ENCODE measurements at regions not wholly inside any gene's neighbourhood (a gene's known extent, or its start where the extent isn't known, plus 50 kb on each side); places are given as distances from the start of the nearest gene placed in this dataset.

GRCh38 chr9:73701415-73702057, 549.9 kb downstream of the ANXA1 start:
- H3K27ac ChIP-seq: no peak overlapping the region
- TF ChIP-seq ZFX (IDR thresholded peaks at IDR 0.05): no peak
- TF ChIP-seq, protein P1, sequence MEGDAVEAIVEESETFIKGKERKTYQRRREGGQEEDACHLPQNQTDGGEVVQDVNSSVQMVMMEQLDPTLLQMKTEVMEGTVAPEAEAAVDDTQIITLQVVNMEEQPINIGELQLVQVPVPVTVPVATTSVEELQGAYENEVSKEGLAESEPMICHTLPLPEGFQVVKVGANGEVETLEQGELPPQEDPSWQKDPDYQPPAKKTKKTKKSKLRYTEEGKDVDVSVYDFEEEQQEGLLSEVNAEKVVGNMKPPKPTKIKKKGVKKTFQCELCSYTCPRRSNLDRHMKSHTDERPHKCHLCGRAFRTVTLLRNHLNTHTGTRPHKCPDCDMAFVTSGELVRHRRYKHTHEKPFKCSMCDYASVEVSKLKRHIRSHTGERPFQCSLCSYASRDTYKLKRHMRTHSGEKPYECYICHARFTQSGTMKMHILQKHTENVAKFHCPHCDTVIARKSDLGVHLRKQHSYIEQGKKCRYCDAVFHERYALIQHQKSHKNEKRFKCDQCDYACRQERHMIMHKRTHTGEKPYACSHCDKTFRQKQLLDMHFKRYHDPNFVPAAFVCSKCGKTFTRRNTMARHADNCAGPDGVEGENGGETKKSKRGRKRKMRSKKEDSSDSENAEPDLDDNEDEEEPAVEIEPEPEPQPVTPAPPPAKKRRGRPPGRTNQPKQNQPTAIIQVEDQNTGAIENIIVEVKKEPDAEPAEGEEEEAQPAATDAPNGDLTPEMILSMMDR (conservative IDR thresholded peaks at IDR 0.05): no peak

DNA sequence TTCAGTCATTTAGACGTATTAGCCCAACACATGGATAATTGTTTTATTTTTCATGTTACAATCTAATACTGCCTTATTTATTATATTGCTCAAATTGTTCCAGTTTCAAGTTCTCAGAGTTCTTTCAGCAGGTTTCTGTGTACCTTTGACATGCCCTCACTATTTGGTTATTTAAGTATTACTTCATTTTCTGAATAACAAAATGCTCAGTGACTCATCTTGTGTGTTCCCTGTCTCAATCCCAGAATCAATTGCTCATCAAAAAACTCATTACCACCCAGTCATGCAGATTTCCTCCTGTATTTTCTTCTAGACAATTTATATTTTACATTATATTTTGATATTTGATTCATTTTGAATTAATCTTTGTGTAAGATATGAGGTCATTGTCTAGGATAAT, 562.6 kb downstream of the ANXA1 start:
- TF ChIP-seq, protein P1 (conservative IDR thresholded peaks at IDR 0.05): no peak
- no peak for TF ChIP-seq ZFX (IDR thresholded peaks at IDR 0.05)
- H3K27ac ChIP-seq: no peak overlapping the region

DNA sequence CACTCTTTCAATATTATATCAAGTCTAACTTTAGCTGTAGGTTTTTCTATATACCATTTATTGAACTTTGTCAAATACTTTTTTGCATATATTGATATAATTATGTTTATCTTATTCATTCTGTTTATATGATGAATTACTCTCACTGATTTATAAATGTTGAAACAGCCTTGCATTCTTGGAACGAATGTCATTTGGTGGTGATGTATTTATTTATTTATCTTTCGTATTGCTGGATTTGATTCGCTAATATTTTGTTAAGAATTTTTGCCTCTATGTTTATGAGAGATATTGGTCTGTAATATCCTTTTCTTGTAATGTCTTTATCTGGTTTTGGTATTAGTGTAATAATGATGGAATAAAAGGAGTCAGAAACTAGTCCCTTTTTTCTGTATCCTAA, 563.9 kb downstream of the ANXA1 start:
- TF ChIP-seq, protein P1 (conservative IDR thresholded peaks at IDR 0.05): no peak
- no peak for TF ChIP-seq ZFX (IDR thresholded peaks at IDR 0.05)

GRCh38 chr9:73719660-73720059, 568.0 kb downstream of the ANXA1 start:
- no peak overlapping the region for H3K27ac ChIP-seq
- TF ChIP-seq ZFX (IDR thresholded peaks at IDR 0.05): no peak
- TF ChIP-seq, protein P1 (conservative IDR thresholded peaks at IDR 0.05): no peak

More for the DNA sequence above, 563.9 kb downstream of the ANXA1 start:
- H3K27ac ChIP-seq: no peak overlapping the region

- H3K27ac ChIP-seq: no peak overlapping the region
- no peak for TF ChIP-seq ZFX (IDR thresholded peaks at IDR 0.05)
- TF ChIP-seq, protein P1 (conservative IDR thresholded peaks at IDR 0.05): no peak
Measured at GRCh38 chr9:73720601-73721000, 568.9 kb downstream of the ANXA1 start.

- TF ChIP-seq ZFX (IDR thresholded peaks at IDR 0.05): no peak
- TF ChIP-seq, protein P1 (conservative IDR thresholded peaks at IDR 0.05): no peak
- no peak overlapping the region for H3K27ac ChIP-seq
Measured at GRCh38 chr9:73736270-73736669, 584.6 kb downstream of the ANXA1 start.

DNA sequence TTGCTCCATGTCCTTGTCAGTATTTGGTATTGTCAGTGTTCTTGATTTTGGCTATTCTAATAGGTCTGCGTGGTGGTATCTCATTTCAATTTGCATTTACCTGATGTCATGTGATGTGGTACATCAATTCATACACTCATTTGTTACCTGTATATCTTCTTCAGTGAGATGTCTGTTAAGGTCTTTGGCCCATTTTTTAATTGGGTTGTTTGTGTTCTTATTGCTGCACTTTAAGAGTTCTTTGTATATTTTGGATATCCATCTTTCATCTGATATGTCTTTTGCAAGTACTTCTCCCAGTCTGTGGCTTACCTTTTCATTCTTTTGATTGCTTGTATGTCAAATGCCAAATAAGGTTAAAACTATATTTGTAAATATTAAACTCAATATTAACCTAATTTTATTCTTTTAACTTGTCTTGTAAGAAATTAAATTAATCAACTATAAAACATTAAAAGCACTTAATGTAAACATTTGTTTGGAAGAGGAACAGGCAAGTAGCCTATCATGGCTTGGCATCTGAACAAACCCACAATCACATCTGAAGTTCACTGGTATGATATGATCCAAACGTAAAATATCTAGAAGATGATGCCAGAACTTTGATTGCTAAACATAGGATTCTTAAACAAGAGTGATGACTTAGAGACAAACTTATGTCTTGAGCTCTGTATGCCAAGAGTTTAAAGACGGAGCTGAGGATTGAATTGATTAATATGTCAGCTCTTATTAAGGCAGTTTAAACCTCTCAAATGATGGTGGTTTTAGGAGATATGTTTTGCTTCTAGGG, 587.3 kb downstream of the ANXA1 start:
- TF ChIP-seq, protein P1 (conservative IDR thresholded peaks at IDR 0.05): no peak
- TF ChIP-seq ZFX (IDR thresholded peaks at IDR 0.05): no peak
- H3K27ac ChIP-seq: no peak overlapping the region; the same call in 1 of the 2 replicates

Measured in C4-2B (cell line).